HEK293 (cell line): ENCODE measurements at regions not wholly inside any gene's neighbourhood (a gene's known extent, or its start where the extent isn't known, plus 50 kb on each side); places are given as distances from the start of the nearest gene placed in this dataset.

Source experiments
- CTCF ChIA-PET: fragments of 350-600 bp; formaldehyde crosslinking; extraction: SDS; loops from one replicate; lab custom pipeline; 2021; ENCODE audit warnings: antibody characterized with exemption; lab: Yijun Ruan, JAX
- POLR2A ChIA-PET: fragments of 300-600 bp; formaldehyde crosslinking; extraction: SDS; loops from one replicate; lab custom pipeline; 2020; ENCODE audit warnings: antibody characterized with exemption, inconsistent platforms; lab: Yijun Ruan, JAX
- H3K27ac ChIP-seq: fragments of 200-500 bp; sonication (Bioruptor generic); 2 replicates; pipeline ENCODE4 v1.5.1; 2014; ENCODE audit warnings: low read depth, low read length, control low read depth, inconsistent platforms; ENCODE audit errors: extremely low read depth
- H3K36me3 ChIP-seq, 2 experiments: fragments of 200-500 bp in 1 of 2; sonication (Bioruptor generic) in 1 of 2; 1 replicate in 1 of 2; 2 replicates in 1 of 2; pipeline ENCODE4 v1.5.1; 2014 to 2017; ENCODE audit warnings: inconsistent platforms in 2 of 2, low read length in 2 of 2; ENCODE audit not compliant: control insufficient read depth in 2 of 2, insufficient read depth in 1 of 2
- H3K4me1 ChIP-seq: fragments of 200-500 bp; sonication (Bioruptor generic); 2 replicates; pipeline ENCODE4 v1.5.1; 2014; ENCODE audit warnings: mild to moderate bottlenecking, low read length, inconsistent platforms; ENCODE audit not compliant: control insufficient read depth, insufficient read depth
- H3K4me3 ChIP-seq: 2 replicates; pipeline ENCODE4 v1.5.1; 2011; ENCODE audit warnings: low read depth, mild to moderate bottlenecking, control low read depth, low read length, moderate library complexity
- H3K9me3 ChIP-seq: fragments of 200-500 bp; sonication (Bioruptor generic); 2 replicates; pipeline ENCODE4 v1.5.1; 2014; ENCODE audit warnings: low read depth, low read length, inconsistent platforms; ENCODE audit not compliant: control insufficient read depth, insufficient read depth
- HOXC10 ChIP-seq: sonication (generic); formaldehyde crosslinking; IDR thresholded peaks from 2 replicates; pipeline ENCODE4 v1.8.1; 2023; ENCODE audit warnings: mild to moderate bottlenecking, missing genetic modification reagents
- KLF10 ChIP-seq: fragments of 450-650 bp; IDR thresholded peaks from 2 replicates; pipeline ENCODE4 v1.5.1; 2018; ENCODE audit warnings: missing biosample characterization, mild to moderate bottlenecking, missing genetic modification characterization
- SCRT2 ChIP-seq: fragments of 450-650 bp; formaldehyde crosslinking; IDR thresholded peaks from 2 replicates; pipeline ENCODE4 v1.5.1; 2016; ENCODE audit warnings: missing biosample characterization, missing genetic modification characterization
- TCF7L2 ChIP-seq: IDR thresholded peaks from 2 replicates; pipeline ENCODE4 v1.6.1; 2011; ENCODE audit warnings: low read depth, mild to moderate bottlenecking, inconsistent platforms, low read length, moderate library complexity, borderline replicate concordance
- ZBTB26 ChIP-seq: fragments of 450-650 bp; formaldehyde crosslinking; optimal IDR thresholded peaks from 2 replicates; pipeline ENCODE3; 2016; ENCODE audit warnings: missing biosample characterization, mild to moderate bottlenecking, missing genetic modification characterization
- ZBTB44 ChIP-seq: fragments of 450-650 bp; IDR thresholded peaks from 2 replicates; pipeline ENCODE4 v1.5.1; 2018; ENCODE audit warnings: missing biosample characterization, mild to moderate bottlenecking, missing genetic modification characterization
- ZNF214 ChIP-seq: fragments of 450-650 bp; formaldehyde crosslinking; IDR thresholded peaks from 2 replicates; pipeline ENCODE4 v1.5.1; 2017; ENCODE audit warnings: missing biosample characterization, mild to moderate bottlenecking, missing genetic modification characterization, borderline replicate concordance
- ZNF221 ChIP-seq: fragments of 450-650 bp; formaldehyde crosslinking; IDR thresholded peaks from 2 replicates; pipeline ENCODE4 v1.5.1; 2017; ENCODE audit warnings: missing biosample characterization, missing genetic modification characterization, borderline replicate concordance
- ZNF292 ChIP-seq: fragments of 450-650 bp; formaldehyde crosslinking; IDR thresholded peaks from 2 replicates; pipeline ENCODE4 v1.5.1; 2016; ENCODE audit warnings: low read depth, missing biosample characterization, missing genetic modification characterization, borderline replicate concordance
- ZNF391 ChIP-seq: fragments of 450-650 bp; formaldehyde crosslinking; IDR thresholded peaks from 2 replicates; pipeline ENCODE4 v1.5.1; 2016; ENCODE audit warnings: low read depth, missing biosample characterization, missing genetic modification characterization, borderline replicate concordance
- ZNF449 ChIP-seq: fragments of 450-650 bp; formaldehyde crosslinking; IDR thresholded peaks from 2 replicates; pipeline ENCODE4 v1.5.1; 2017; ENCODE audit warnings: missing biosample characterization, mild to moderate bottlenecking, missing genetic modification characterization, moderate library complexity
- ZNF510 ChIP-seq: fragments of 450-650 bp; formaldehyde crosslinking; IDR thresholded peaks from 2 replicates; pipeline ENCODE4 v1.5.1; 2018; ENCODE audit warnings: mild to moderate bottlenecking, missing genetic modification characterization, missing biosample characterization; ENCODE audit not compliant: insufficient replicate concordance
- ZNF555 ChIP-seq: fragments of 450-650 bp; formaldehyde crosslinking; conservative IDR thresholded peaks from 2 replicates; pipeline ENCODE4 v1.5.1; 2017; ENCODE audit warnings: missing biosample characterization, mild to moderate bottlenecking, missing genetic modification characterization, inconsistent platforms
- ZNF704 ChIP-seq: fragments of 450-650 bp; formaldehyde crosslinking; IDR thresholded peaks from 2 replicates; pipeline ENCODE4 v1.5.1; 2016; ENCODE audit warnings: missing biosample characterization, missing genetic modification characterization
- ZNF768 ChIP-seq: fragments of 450-650 bp; formaldehyde crosslinking; IDR thresholded peaks from 2 replicates; pipeline ENCODE4 v1.5.1; 2018; ENCODE audit warnings: missing biosample characterization, mild to moderate bottlenecking, missing genetic modification characterization
- ZNF843 ChIP-seq: fragments of 450-650 bp; formaldehyde crosslinking; IDR thresholded peaks from 2 replicates; pipeline ENCODE4 v1.5.1; 2016; ENCODE audit warnings: missing biosample characterization, missing genetic modification characterization
- ZSCAN16 ChIP-seq: fragments of 450-650 bp; formaldehyde crosslinking; IDR thresholded peaks from 2 replicates; pipeline ENCODE4 v1.5.1; 2016; ENCODE audit warnings: missing biosample characterization, missing genetic modification characterization
- TF ChIP-seq, protein P1 (sequence below): fragments of 450-650 bp; formaldehyde crosslinking; IDR thresholded peaks from 2 replicates; pipeline ENCODE4 v1.5.1; 2017; ENCODE audit warnings: missing biosample characterization, missing genetic modification characterization
- TF ChIP-seq, protein P2 (sequence below): IDR thresholded peaks from 2 replicates; pipeline ENCODE4 v1.6.1; 2011; ENCODE audit warnings: mild to moderate bottlenecking, low read depth, low read length, borderline replicate concordance
- TF ChIP-seq, protein P3 (sequence below): fragments of 450-650 bp; formaldehyde crosslinking; IDR thresholded peaks from 2 replicates; pipeline ENCODE4 v1.5.1; 2016; ENCODE audit warnings: missing biosample characterization, missing genetic modification characterization, borderline replicate concordance

GRCh38 chr1:55957276-55957675, 622.1 kb downstream of the PLPP3 start:
- TF ChIP-seq ZNF214 (tag by site-specific recombination) (no peak), ZNF555 (tag by site-specific recombination) (no peak), ZNF704 (tag by site-specific recombination) (no peak), ZNF221 (no peak), KLF10 (tag by site-specific recombination) (no peak), ZNF391 (tag by site-specific recombination) (no peak)
- Histone ChIP-seq H3K36me3 (no peaks in the 10 kb centered on the region), H3K27ac (no peak overlapping the region), H3K4me3 (no peak overlapping the region), H3K4me1 (no peaks in the 10 kb centered on the region), H3K9me3 (no peaks in the 10 kb centered on the region)
- CTCF ChIA-PET: no interaction called here
- POLR2A ChIA-PET: no interaction called here

DNA sequence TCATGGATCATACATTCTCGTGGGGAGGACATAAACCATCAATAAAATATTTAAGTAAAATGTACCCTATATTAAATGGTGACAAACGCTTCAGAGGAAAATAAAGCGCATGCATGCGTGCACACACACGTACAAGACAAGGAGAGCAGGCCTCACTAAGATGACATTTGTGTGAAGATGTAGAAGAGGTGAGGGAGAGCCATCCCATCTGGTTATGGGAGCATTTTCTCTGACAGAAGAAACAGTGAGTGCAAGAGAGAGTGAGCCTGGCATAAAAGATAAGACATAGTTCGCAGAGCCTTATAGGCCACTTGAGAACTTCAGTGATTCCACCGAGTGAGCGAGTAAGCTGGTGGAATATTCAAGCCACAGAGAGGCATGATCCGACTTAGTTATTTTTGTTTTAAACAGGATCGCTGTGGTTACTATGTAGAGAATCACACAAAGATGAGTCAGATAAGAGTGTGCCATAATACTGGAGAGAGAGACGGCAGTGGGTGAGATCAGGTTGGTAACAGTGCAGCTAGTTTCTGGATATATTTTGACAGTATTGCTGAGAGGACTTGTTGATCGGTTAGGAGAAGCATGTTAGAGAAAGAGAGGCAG, 624.2 kb downstream of the PLPP3 start:
- H3K4me1 ChIP-seq: no peaks in the 10 kb centered on the region
- POLR2A ChIA-PET: no interaction called here
- CTCF ChIA-PET: no interaction called here
- TF ChIP-seq, protein P1, sequence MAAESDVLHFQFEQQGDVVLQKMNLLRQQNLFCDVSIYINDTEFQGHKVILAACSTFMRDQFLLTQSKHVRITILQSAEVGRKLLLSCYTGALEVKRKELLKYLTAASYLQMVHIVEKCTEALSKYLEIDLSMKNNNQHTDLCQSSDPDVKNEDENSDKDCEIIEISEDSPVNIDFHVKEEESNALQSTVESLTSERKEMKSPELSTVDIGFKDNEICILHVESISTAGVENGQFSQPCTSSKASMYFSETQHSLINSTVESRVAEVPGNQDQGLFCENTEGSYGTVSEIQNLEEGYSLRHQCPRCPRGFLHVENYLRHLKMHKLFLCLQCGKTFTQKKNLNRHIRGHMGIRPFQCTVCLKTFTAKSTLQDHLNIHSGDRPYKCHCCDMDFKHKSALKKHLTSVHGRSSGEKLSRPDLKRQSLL (tag by site-specific recombination): no peak
- TF ChIP-seq SCRT2 (peak; percentile 33; the same call in 1 of the 2 replicates), ZNF768 (no peak), TCF7L2 (no peak), ZNF292 (tag by site-specific recombination) (no peak), ZSCAN16 (no peak), ZNF843 (tag by site-specific recombination) (no peak)
- TF ChIP-seq, all 188 proteins: peak for 1
- Histone ChIP-seq H3K27ac (no peak overlapping the region), H3K36me3 (no peaks in the 10 kb centered on the region), H3K9me3 (no peaks in the 10 kb centered on the region), H3K4me3 (no peak overlapping the region)

- H3K9me3 ChIP-seq: no peaks in the 10 kb centered on the region
- ChIA-PET CTCF (no interaction called here), POLR2A (no interaction called here)
- H3K27ac ChIP-seq: no peak overlapping the region
- H3K4me3 ChIP-seq: no peak overlapping the region
- no peaks in the 10 kb centered on the region for H3K4me1 ChIP-seq
- H3K36me3 ChIP-seq: no peaks in the 10 kb centered on the region
- TF ChIP-seq ZNF449 (tag by site-specific recombination) (no peak), ZBTB44 (tag by site-specific recombination) (no peak), KLF10 (tag by site-specific recombination) (no peak), ZNF510 (tag by site-specific recombination) (no peak), ZBTB26 (tag by site-specific recombination) (no peak), HOXC10 (CRISPR knock-in tag) (no peak)
- TF ChIP-seq, protein P2, sequence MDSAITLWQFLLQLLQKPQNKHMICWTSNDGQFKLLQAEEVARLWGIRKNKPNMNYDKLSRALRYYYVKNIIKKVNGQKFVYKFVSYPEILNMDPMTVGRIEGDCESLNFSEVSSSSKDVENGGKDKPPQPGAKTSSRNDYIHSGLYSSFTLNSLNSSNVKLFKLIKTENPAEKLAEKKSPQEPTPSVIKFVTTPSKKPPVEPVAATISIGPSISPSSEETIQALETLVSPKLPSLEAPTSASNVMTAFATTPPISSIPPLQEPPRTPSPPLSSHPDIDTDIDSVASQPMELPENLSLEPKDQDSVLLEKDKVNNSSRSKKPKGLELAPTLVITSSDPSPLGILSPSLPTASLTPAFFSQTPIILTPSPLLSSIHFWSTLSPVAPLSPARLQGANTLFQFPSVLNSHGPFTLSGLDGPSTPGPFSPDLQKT: no peak
- TF ChIP-seq, protein P3, sequence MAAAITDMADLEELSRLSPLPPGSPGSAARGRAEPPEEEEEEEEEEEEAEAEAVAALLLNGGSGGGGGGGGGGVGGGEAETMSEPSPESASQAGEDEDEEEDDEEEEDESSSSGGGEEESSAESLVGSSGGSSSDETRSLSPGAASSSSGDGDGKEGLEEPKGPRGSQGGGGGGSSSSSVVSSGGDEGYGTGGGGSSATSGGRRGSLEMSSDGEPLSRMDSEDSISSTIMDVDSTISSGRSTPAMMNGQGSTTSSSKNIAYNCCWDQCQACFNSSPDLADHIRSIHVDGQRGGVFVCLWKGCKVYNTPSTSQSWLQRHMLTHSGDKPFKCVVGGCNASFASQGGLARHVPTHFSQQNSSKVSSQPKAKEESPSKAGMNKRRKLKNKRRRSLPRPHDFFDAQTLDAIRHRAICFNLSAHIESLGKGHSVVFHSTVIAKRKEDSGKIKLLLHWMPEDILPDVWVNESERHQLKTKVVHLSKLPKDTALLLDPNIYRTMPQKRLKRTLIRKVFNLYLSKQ (tag by site-specific recombination): no peak
These were observed 628.1 kb downstream of the PLPP3 start for GRCh38 chr1:55951291-55951690.
